Activated CD8-positive, alpha-beta memory T cell treated with anti-CD3 and anti-CD28 coated beads for 36 hours (primary cell): ENCODE measurements at regions not wholly inside any gene's neighbourhood (a gene's known extent, or its start where the extent isn't known, plus 50 kb on each side); places are given as distances from the start of the nearest gene placed in this dataset.
"Not testable (repeated sequence)": the region's sequence is repeated elsewhere in the genome, so short reads cannot be mapped to it uniquely, and the experiment has no call there.

Experiments
- CTCF ChIA-PET: fragments of 350-600 bp; sonication (Branson Sonifier 250); formaldehyde crosslinking; loops from one replicate; lab custom pipeline; 2021; ENCODE audit warnings: antibody characterized with exemption; lab: Charles Lee
- POLR2A ChIA-PET: fragments of 350-600 bp; sonication (Branson Sonifier 250); formaldehyde crosslinking; loops from one replicate; lab custom pipeline; 2021; ENCODE audit warnings: antibody characterized with exemption; lab: Charles Lee

GRCh38 chr6:81214414-81215091, 537.9 kb downstream of the TENT5A start:
- POLR2A ChIA-PET = no interaction called here

DNA sequence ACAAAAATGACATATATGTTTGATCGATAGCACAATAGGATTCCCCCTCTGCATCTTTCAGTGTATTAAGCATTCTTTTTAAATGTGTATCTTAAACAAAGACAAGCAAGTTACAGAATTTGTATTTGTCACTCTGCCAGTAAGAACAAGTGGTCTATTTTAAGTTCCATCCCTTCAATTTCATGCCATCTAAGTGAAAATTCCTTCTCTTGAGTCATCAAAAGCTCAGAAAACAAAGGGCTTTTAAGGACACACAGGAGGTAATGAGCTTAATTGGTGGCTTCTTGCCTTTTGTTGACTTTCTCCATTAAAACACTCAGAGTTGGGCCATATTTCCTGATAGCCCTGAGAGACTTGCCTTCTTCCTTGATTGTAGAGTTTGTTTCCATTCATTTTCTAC, 547.8 kb downstream of the TENT5A start:
- POLR2A ChIA-PET = no interaction called here
- CTCF ChIA-PET = no interaction called here

More at GRCh38 chr6:81214414-81215091, 537.9 kb downstream of the TENT5A start:
- CTCF ChIA-PET = no interaction called here

GRCh38 chr6:81194374-81194773, 558.1 kb downstream of the TENT5A start:
- CTCF ChIA-PET = no interaction called here
- POLR2A ChIA-PET = no interaction called here

DNA sequence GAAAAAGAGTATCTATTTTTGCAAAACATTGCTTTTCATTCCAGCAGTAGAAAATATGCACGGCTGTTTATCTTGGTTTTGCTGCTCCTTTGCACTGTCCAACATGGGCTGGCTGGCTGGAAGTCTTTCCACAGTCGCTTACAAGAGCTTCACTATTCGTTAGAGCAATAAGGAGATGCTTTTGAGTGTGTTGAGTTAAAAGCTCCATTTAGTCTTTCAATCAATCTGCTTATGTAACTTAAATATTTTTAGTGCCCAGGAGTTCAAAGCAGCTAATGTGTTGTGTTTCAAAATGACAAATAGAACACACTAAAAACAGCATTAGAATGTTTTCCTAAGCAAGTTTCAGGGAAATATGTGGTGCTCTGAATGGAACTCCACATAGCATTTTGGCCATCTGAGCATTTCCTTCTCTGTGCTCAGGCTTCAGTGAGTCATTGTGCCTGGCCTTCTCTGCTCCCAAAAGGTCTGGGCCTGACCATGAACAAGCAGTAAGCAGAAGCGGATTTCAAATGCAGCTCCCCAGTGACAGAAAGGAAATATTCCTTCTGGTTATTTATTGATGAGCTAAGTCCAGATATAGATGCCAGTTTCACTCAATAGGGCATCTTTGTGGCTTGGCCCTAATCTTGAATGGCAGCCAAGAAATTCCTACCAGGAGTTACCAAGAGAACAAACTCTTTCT, 580.3 kb downstream of the TENT5A start:
- ChIA-PET CTCF (no interaction called here), POLR2A (no interaction called here)

DNA sequence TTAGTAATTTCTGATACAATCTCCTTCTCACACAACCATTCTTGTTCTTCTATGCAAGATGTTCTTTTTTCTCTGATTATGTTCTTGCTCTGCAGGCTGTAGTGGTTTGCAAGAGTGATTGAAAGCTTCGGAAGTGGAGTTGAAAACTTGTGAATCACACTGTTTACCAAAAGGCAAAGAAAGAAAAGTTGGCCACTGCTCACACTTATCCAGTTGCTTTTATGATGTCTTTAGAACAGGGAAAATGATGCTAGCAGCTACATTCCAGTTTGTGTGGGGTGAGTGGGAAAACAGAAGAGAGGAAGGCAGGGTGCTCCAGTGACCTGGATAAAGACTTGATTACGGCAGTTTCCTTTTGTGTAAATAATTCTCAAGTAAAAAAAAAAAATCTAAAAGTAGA, 583.3 kb downstream of the TENT5A start:
- ChIA-PET CTCF (no interaction called here), POLR2A (no interaction called here)

- ChIA-PET POLR2A (no interaction called here), CTCF (no interaction called here)
These were observed 585.7 kb downstream of the TENT5A start for GRCh38 chr6:81166770-81167169.

DNA sequence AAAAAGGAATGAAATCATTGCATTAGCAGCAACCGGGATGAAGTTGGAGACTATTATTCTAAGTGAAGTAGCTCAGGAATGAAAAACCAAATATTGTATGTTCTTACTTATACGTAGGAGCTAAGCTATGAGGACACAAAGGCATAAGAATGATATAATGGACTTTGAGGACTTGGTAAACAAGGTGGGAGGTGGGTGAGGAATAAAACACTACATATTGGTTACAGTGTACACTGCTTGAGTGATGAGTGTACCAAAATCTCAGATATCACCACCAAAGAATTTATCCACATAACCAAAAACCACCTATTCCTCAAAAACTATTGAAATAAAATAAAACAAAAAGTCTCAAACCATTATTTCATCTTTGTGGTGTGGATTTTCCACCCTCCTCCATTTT, 593.5 kb downstream of the TENT5A start:
- POLR2A ChIA-PET = no interaction called here
- CTCF ChIA-PET = no interaction called here

- POLR2A ChIA-PET = no interaction called here
- CTCF ChIA-PET = no interaction called here
These were observed 603.7 kb downstream of the TENT5A start for GRCh38 chr6:81148751-81149150.

- ChIA-PET CTCF (no interaction called here), POLR2A (no interaction called here)
These were observed 607.0 kb downstream of the TENT5A start for GRCh38 chr6:81145506-81145905.

- POLR2A ChIA-PET = no interaction called here
These were observed 608.1 kb downstream of the TENT5A start for GRCh38 chr6:81144346-81144745.

DNA sequence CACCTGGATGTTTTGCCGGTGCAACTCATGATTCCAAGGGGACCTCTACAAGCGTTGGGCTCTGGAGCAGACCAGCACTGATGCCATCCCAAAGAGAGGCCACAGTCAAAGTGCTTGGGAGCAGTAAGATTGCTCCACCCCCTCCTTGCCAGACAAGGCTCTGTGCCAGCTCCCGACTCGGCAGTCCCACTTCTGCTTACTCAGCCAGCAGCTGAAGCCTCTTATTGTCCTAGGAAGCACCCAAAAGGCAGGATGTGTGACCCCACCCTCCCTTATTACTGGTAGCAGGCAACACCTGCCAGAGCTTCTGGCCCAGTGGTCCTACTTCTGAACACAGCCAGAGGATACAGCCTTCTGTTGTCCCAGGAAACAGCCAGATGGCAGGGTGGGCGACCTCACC, 614.2 kb downstream of the TENT5A start:
- ChIA-PET POLR2A (no interaction called here), CTCF (no interaction called here)

More at GRCh38 chr6:81144346-81144745, 608.1 kb downstream of the TENT5A start:
- CTCF ChIA-PET = no interaction called here

GRCh38 chr6:81130969-81131368, 621.5 kb downstream of the TENT5A start:
- ChIA-PET CTCF (no interaction called here), POLR2A (no interaction called here)

DNA sequence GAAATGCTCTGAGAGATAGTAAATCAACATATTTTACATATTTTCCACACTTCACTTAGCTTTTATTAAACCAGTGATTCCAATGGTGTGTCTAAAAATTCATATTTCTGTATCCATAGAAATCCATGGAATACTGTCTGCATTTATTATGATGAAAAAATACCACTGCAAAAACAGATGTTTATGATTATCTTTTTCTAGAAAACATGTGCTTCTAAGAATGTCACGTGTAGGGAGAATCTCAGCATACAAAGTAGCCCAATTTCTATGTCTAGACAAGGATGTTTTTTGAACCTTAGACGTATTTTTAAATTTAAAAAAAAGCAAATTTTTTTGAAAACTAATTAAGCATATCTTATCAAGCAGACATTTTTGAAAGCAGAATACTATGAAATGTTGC, 622.4 kb downstream of the TENT5A start:
- POLR2A ChIA-PET = no interaction called here
- CTCF ChIA-PET = no interaction called here

DNA sequence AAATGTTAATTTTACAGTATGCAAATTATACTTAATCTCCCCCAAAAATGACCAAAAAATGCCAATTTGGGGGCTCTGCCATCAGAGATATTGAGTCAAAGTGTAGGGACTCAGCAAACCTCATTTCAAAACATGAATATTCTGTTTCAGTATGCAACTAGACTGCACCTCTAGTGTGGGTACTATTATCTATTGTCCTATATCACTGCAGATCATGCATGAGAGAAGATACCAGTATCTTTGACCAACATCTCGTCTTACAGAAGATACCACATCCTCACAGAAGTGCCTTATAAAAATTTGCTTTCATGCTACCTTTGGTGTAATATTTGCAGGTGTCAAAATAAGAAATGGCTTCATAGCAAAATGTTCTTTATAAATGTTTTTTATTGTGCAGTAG, 623.8 kb downstream of the TENT5A start:
- ChIA-PET POLR2A (no interaction called here), CTCF (no interaction called here)

DNA sequence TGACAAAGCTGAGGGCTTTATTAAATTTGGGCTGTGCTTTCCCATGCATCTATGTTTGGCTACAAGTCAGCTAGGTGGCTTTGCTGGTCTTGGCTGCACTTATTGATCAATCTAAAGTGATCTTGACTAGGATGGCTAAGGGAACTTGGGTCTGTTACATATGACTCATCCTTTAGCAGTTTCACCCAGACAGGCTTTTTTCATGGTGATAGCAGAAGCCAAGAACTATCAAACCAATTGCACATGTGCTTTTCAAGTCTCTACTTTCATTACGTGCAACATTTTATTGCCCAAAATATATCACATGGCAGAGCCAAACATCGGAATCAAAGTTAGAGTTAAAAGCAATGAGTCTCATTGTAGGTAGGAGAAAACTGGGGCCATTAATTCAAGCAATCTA, 626.3 kb downstream of the TENT5A start:
- POLR2A ChIA-PET = no interaction called here

DNA sequence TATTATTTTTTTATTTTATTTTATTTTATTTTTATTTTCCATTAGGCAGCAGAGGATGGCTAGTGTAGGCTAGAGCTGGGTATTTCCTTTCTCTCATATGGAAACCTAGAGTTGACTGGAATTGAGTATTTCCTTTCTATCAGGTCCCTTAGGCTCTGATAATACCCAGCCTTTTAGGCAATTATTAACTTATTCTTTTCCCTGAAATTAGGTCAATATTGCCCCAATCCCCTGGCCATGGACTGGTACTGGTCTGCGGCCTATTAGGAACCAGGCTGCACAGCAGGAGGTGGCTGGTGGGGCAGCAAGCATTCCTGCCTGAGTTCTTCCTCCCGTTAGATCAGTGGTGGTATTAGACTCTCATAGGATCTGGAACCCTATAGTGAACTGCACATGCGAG, 632.2 kb downstream of the TENT5A start:
- ChIA-PET CTCF (no interaction called here), POLR2A (no interaction called here)

More for the DNA sequence above, 626.3 kb downstream of the TENT5A start:
- CTCF ChIA-PET = no interaction called here

DNA sequence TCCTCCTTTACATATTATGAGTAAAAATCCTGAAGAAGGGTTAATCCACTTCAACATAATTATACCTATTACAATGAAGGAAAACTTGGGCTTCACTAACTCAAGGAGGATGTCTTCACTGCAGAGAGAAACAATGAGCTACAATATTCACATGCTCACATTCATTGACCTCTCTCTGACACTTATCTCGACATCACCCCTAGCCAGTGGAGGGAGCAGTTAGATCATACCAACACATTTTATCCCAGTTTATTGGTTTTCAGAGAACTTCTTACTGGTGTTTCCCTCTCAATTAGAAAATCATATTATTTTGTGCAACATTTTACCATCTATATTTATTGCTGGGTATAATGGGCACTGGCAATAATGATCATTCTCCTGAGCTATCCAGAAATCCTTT, 646.5 kb downstream of the TENT5A start:
- ChIA-PET POLR2A (no interaction called here), CTCF (no interaction called here)

DNA sequence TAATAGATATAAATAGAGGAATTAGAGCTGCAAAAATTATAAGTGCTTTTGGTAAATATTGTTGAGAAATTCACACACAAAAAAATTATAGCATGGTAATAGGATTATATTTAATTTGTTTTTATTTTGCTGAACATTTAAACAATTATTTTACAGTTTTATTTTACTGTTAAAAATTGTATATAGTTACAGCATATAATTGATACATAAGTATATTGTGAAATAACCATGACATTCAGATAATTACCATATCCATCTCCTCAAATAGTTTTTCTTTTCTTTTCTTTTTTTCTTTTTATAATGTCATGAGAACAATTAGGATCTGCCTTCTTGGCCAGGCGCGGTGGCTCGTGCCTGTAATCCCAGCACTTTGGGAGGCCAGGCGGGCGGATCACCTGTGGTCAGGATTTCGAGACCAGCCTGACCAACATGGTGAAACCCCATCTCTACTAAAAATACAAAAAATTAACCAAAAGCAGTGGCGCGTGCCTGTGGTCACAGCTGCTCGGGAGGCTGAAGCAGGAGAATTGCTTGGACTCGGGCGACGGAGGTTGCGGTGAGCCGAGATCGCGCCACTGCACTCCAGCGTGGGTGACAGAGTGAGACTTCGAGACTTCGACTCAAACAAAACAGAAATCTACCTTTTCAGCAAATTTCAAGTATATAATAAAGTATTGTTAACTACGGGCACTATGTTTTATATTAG, 654.2 kb downstream of the TENT5A start:
- ChIA-PET CTCF (no interaction called here), POLR2A (no interaction called here)

DNA sequence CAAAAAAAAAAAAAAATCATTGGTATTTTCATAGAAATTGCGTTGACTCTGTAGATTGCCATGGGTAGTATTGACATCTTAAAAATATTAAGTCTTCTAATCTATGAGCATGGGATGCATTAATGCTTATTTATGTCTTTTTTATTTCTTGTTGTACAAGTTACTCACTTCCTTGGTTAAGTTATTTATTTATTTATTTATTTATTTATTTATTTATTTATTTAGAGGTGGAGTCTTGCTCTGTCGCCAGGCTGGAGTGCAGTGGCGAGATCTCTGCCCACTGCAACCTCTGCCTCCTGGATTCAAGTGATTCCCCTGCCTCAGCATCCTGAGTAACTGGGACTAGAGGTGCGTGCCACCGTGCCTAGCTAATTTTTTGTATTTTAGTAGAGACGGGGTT, 656.0 kb downstream of the TENT5A start:
- CTCF ChIA-PET, POLR2A ChIA-PET: not testable (repeated sequence)

- POLR2A ChIA-PET = no interaction called here
- CTCF ChIA-PET = no interaction called here
These were observed 659.4 kb downstream of the TENT5A start for GRCh38 chr6:81093051-81093450.

DNA sequence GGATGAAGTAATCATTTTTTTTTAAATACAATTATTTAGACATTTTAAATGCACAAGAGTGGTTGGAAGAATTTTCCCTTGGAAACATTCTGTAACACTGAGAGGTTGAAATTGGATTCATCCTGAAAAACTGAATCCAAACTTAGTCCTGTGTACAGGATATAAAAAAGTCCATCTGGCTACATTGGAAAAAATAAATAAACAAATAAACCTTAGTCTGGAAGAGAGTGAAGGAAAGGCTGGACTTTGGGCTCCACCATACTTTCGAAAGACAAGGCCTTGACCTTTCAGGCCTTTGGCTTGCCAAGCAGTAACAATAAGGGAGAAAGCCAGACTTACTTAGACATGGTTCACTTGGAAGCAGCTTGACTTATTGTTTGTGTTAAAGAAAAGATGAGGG, 664.3 kb downstream of the TENT5A start:
- CTCF ChIA-PET = no interaction called here

More for the DNA sequence above, 664.3 kb downstream of the TENT5A start:
- POLR2A ChIA-PET = no interaction called here
